Colon (tissue), 2 donors: ENCODE measurements at regions not wholly inside any gene's neighbourhood (a gene's known extent, or its start where the extent isn't known, plus 50 kb on each side); places are given as distances from the start of the nearest gene placed in this dataset.

ENCODE experiments used
- FAIRE-seq: peaks from 2 replicates; lab custom pipeline; 2012; peaks lifted over from hg19 to GRCh38; lab: Jason Lieb, UNC
- donor health status: control.
- donor health status: control.

DNA sequence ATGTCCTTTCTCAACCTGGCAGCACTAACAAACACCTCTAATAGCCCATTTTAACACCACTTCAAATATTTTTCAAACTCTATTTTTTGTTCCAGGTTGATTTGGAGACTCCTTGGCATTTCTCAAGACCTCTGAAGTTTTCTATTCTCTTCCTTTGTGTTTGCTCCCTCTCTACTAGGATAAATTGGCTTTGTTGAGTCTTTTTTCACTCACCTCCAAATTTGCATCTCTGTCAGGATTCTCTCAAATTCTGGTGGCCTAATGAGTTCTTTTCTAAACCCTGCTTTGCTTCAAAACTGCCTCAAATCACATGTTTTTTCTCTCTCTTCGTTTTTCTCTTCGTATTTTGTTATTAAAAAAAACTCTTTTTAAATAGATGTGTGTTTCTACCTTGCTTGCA, 582.2 kb upstream of the ADGRL4 start:
- FAIRE-seq, result no peak

DNA sequence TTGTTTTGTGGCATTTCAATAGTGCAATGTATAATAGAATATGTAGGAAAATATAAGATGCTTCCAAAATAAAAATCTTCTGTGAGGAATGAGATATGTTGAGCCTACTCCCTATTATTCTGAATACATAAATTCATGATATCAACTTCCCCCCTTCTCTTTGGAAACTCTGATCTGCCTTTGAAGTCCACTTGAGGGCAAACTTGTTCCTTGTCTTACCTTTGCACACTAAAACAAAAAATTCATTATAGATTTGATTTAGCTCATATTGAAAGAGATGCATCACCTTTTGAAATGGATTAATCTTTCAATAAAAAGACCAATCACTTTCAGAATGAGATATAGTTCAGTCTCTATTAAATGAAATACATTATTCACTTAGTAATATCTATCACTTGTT, 580.7 kb upstream of the ADGRL4 start:
- FAIRE-seq, result no peak

DNA sequence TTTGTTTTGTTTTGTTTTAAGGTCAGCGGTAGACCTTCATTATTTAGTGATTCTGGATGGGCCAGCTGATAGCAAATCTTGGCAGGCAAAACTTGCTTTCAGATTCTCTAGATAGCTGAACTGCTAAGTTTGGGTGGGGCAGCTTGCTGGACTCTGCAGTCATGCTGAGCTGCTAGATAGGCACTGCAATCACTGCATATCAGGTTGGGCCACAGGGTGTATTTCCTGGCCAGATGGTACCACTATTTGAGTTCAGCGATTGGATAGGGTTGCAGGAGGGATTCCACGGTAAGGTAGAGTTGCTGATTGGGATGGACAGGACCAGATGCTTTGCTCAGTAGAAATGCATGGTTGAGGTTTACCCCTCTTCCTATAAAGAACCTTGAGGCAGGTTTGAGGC, 579.3 kb upstream of the ADGRL4 start:
- FAIRE-seq, result no peak

DNA sequence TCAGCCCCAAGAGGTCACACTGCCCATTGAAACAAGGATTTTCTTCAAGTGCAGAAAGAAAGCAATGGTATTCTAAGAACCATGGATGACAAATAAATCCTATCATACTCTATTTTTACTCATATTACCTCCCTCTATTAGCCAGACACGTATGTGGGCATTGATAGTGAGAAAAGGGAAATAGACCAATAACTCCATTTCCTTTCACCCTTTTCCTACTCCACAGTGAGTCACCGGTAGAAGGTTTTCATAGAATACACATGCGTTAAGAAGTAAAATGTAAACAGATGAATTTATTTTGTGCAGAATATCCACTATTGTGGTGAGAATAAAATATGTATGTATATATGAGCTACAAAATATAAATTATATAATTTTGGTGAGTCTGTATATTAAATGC, 568.9 kb upstream of the ADGRL4 start:
- FAIRE-seq, result no peak

GRCh38 chr1:79568411-79568810, 561.9 kb upstream of the ADGRL4 start:
- FAIRE-seq, result no peak

DNA sequence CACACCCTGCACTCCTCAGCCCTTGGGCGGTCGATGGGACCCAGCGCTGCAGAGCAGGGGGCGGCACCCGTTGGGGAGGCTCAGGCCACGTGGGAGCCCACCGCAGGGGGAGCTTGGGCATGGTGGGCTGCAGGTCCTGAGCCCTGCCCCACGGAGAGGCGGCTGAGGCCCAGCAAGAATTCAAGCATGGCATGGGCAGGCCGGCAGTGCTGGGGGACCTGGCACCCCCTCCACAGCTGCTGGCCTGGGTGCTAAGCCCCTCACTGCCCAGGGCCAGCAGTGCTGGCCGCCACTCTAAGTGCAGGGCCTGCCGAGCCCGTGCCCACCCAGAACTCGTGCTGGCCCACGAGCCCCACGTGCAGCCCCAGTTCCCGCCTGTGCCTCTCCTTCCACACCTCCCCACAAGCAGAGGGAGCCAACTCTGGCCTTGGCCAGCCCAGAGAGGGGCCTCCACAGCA, 555.0 kb upstream of the ADGRL4 start:
- FAIRE-seq, result no peak

GRCh38 chr1:79556189-79556588, 549.7 kb upstream of the ADGRL4 start:
- no peak for FAIRE-seq

GRCh38 chr1:79554688-79555087, 548.2 kb upstream of the ADGRL4 start:
- FAIRE-seq, result no peak

DNA sequence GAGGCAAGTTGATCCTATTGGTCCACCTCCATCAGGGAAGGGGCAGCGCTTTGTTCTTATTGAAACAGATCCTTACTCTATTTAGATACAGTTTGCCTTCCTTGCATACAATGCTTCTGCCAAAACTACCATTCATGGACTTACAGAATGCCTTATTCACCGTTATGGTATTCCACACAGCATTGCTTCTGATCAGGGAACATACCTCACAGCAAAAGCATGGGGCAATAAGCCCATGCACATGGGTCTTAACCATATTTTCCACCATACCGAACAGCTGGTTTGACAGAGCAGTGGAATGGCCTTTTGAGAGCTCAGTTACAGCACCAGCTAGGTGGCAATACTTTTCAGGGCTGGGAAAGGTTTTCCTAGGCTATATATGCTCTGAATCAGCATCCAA, 544.8 kb upstream of the ADGRL4 start:
- FAIRE-seq, result no peak

DNA sequence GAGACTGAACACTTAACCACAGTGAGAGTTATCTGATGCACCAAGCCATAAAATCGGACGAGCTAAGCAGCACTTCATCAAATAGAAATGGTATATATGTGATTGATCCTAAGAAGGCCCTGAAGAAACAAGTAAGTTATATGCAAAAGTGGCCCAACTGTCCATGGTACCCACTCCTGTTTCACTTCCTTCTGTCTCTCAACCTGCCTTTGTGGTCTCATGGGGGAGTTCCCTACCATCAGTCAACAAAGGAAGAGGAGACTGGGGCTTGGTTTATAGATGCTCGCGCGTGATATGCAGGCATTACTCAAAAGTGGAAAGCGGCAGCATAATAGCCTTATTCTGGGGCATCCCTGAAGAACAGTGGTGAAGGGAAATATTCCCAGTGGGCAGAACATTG, 543.9 kb upstream of the ADGRL4 start:
- FAIRE-seq, result no peak

- no peak for FAIRE-seq
Measured at GRCh38 chr1:79549201-79549600, 542.7 kb upstream of the ADGRL4 start.

GRCh38 chr1:79547514-79547913, 541.0 kb upstream of the ADGRL4 start:
- no peak for FAIRE-seq

DNA sequence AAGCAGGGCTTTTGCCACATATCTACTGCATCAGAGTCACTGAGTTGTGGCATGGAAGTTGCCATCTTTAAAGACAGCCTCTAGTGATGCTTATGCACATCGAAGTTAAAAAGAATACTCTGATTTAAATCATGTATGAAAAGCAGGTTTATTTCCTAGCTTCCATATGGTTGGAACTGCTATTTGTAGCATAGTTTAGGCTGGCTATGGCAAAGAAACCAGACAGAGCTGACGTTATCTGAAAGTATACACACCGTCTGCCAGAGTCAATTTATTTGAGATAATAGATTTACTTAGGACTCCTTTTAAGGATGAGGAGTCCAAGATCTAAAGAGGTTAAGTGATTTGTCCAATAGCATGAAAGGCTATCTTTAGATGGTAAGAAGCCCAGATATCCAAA, 536.9 kb upstream of the ADGRL4 start:
- no peak for FAIRE-seq

DNA sequence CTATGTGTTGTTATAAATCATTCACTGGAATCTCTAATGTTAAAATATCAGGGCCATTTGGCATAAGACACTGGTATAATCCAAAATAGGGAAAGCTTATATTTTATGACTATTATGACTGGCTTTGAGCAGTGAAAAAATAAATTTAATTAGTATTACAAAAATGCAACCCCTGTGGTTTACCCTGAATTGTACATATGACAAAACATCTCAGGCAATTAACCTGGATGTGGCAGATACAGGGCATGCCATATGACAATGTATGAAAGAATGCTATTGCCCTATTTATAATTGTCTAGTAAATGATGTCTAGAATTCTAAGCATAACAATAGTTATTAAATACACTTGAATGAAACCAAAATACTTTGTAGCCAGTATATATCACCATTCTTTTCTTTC, 532.5 kb upstream of the ADGRL4 start:
- no peak for FAIRE-seq

DNA sequence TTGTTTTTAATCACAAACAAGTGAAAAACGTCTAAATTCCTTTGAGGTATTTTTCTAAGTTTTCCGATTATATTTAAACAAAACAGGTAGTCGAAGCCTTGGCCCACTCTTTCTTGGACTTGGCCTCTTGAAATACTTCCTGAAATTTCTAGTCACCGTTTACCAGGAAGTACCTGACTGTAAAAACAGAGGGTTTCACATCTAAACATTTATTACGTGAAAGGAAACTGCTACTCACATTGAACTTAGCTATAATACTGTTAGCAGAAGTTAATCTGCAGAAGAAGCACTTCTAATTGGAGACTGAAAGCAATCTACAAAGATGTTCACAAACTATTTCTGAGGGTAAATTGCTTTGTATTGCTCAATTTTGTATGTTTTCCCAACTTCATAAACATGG, 526.0 kb upstream of the ADGRL4 start:
- FAIRE-seq, result no peak

DNA sequence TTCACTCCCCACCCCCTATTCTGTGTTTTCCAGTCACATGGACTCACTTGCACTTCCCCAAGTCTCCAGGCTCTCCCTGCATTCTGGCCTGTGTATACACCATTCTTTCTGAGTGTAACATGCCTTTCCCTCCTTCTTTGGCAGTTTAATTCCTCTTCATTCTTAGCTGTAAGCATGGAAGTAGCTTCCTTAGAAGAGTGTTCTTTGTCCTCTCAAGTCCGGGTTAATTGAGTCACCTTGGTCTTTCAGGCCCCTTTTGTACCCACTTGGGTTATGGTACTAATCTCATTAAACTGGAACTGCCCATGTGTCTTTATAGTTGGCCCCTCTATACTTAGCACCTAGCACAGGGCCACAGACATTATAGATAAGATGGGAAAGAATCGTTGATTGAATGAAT, 525.3 kb upstream of the ADGRL4 start:
- FAIRE-seq, result no peak

- FAIRE-seq, result no peak
Measured at GRCh38 chr1:79530476-79530875, 523.9 kb upstream of the ADGRL4 start.

GRCh38 chr1:79530055-79530454, 523.5 kb upstream of the ADGRL4 start:
- FAIRE-seq, result no peak

DNA sequence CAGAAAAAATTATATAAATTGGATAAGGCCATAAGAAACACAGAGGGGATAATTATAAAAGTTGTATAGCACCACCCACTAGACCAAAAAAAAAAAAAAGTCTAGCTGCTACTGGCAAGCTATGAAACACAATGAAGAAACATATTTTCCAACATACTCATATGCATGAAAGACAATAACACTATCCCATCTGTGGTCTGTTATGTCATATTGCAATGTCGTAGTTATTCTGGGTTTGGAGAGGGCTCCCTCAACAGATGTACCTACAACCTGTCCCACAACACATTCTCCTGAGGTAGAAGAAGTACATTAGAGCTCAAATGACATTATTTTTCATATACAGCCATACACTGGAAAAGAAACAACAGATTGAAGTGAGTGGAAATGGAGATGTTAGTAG, 517.6 kb upstream of the ADGRL4 start:
- FAIRE-seq, result no peak

DNA sequence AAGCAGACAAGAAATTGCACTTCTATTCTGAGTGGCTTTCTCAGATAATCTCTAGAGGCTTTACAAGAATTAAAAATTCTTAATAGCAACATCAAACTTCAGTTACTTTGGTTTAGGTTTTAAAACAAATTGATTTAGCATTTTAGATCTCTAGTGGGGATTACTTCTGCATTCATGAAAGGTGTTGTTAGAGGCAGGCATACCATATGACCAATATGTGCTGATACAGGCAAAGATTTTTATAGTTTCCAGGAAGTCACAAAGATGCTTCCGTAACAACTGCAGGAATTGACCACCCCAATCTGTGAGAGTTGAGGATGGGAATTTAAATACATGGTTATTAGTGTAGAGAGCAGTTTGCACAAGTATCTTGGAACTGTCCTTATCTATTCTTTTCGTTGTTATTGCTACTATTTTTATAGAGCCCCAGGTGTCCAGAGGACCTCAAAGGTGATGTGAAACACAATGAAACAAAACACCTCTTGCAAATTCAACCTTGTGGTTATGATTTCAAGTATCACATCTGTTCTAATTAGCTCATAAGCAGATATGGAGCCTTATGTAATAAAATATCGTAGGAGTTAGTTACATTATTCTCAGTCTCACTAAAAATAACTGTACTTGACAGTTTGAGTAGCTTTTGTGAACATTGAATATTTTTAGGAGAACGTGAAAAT, 512.7 kb upstream of the ADGRL4 start:
- FAIRE-seq, result no peak

DNA sequence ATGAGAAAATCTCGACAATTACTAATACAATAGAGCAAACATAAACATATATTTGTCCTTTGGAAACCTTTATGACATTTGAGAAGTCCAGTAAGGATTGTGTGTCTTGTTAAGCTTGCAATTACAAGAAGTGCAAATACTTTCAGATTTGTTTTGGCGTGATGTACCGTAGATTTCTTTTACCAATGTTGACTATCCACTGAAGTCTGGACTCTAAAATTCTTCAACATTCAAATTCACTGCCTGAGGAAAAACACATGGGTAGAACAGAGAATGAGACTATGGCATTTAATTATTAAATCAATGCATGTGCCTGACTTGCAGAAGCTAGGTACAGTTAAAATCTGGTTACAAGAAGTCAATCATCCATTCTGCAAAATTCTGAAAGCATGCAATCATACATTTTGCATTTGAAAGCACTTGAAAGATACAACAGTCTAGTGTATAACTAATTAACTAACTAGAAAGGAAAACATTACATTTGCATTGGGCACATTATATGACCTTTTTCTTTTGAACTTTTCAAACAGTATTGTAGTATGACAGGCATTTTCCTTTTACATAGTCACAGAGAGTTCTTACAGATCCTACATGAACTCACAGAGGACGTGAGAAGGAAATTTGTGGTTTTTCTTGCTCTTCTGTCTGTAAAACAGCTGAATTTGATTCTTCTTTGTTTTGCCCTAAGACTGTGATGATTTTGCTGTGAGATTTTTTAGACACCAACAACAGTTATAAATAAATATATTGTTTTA, 511.1 kb upstream of the ADGRL4 start:
- no peak for FAIRE-seq

DNA sequence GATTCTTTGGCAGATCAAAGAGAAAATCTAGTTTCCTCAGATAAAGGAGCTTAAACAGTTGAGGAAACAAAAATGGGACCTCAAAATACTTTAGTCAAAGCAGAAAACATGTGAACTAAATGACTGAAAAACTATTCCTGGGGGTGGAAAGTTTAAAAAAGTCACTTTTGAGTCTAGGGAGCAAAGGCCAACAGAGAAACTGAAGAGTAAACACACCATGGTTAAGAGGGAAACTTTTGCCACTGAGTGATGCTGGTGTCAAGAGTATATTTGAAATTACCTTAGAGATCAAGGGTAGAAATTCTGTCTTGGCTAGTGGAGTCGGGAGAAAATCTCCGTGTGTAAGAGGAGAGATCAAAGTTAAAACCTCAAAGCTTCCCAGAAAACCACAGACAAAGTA, 501.2 kb upstream of the ADGRL4 start:
- no peak for FAIRE-seq

DNA sequence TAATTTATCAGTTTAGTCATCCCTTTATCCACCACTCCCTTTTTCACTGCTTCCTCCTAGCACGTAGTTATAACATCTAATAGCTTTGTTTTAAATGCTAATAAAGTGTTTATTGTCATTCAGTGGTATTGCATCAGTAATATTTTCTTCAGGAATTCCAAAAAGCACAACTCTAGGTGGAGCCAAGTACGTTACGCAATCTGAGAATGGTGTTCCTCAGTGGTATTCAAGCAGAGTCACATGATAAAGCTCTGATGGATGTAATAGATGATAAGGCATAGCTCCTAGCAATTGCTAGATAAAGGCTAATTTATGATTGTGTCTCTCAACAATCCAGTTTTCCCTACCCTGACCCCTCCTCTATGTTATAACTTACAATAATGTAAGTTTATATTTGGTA, 494.6 kb upstream of the ADGRL4 start:
- no peak for FAIRE-seq

DNA sequence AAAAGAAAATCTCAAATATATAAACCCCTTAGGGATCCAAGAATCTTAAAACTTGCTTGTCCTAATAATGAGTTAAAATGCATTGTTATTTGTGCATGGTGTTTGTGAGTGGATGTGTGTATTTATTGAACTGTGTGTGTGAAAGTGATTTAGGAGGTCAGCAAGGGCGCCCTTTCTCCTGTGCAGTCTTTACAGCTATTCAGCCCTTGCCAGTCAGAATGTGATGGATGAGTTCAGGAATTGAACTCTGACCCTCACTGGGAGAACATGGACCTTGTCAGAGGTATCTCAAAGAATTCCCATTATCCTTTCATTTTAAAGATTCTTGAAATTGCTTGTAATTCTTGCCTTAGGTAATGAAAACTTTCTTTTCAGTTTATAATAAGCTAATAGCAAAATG, 493.0 kb upstream of the ADGRL4 start:
- FAIRE-seq, result no peak
